ENCODE measurements at regions not wholly inside any gene's neighbourhood (a gene's known extent, or its start where the extent isn't known, plus 50 kb on each side); places are given as distances from the start of the nearest gene placed in this dataset.
"Not testable (repeated sequence)": the region's sequence is repeated elsewhere in the genome, so short reads cannot be mapped to it uniquely, and the experiment has no call there.

DNA sequence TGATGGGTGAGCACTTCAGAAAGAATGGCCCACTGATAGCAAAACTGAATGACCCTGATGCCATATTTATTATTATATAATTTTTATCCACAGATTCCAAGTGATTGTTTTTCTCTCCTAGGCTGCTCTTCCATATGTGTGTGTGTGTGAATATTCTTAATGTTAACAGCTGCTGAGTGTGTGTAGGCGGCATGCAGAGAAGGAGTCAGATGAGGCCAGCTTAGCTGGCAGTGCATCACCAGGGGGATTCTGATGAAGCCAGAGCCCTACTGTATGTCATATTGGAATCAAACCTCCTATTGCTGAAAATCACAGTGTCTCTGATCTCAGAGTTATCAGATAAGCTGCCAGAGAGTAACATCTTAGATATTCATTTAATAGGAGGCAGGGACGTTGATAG lies 177.1 kb downstream of the DMAC1 start:
- no peak for DNase-seq

- DNase-seq, result no peak
Measured at GRCh38 chr9:7615344-7615743, 184.2 kb downstream of the DMAC1 start.

GRCh38 chr9:7613931-7614330 lies 185.6 kb downstream of the DMAC1 start:
- DNase-seq, result peak; percentile 29

DNA sequence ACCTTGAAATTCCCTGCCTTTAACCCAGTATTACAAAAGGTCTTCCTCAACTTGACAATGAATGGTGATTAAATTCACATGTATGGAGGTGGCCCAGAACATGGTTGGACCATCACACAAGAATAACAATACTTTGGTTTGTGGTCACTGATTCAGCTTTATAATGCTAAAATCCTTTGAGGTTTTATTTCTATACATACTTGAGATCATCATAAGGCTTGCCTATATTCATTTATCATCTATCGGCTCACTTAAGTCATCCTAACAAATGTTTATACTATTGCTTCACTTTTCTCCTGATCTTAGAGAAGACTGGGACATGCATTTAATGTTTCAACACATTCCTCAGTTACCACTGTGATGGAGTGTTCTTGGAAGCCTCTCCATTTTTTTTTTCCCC lies 191.3 kb downstream of the DMAC1 start:
- DNase-seq, result no peak

DNA sequence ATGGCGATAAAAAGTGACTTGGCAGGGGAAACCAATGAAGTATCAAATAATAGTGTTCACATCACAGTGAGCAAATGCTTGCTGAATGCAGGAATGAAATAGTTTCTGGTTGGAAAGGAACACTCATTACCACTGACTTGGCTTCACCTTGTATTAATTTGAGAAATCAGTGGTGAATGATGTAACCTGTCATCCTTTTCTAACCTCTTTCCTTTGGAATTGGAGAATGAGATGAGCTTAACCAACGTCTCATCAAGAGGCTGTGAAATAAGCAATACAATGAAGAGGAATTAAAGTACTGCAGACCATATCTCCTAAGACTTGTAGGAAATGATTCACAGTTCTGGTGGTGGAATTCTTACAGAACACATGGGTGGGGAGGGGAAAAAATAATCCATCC lies 192.2 kb downstream of the DMAC1 start:
- DNase-seq, result no peak

DNA sequence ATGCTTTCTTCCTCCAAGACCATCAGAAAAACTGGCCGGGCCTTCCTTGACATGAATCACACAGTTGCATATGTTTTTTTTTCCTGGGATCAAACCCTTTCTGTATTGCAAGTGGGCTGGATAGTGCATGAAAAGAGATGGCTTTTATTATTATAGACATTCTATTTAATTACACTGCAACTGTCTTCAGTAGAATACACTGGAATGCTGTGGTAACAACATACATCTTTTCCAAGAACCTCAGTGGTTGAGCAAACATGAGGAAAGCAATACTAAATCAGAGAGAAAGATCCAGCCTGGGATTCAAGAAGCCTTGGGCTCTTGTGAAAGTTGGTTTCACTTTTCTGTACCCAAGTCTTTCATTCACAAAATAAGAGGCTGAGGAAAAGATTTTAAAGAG lies 193.0 kb downstream of the DMAC1 start:
- DNase-seq, result no peak

DNA sequence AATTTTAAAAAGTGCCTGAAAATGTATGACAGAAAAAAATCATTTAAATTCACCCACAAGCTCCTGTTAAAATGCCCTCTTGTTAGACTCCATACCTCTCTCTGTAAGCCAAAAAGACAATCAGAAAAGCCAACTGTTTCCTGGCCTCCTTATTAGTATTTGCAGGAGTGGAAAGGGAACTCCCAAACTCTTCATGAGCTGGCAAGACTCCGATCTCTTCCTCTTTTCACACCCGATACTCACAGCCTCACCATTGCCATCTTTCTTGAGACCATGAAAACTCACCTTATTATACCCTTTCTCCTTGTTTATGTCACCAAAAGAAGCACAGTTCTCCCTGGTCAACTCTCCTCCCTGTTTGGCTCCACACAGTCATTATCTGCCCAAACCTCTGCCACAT lies 197.8 kb downstream of the DMAC1 start:
- no peak for DNase-seq

- no peak for DNase-seq
Measured at GRCh38 chr9:7597716-7598115, 201.9 kb downstream of the DMAC1 start.

DNA sequence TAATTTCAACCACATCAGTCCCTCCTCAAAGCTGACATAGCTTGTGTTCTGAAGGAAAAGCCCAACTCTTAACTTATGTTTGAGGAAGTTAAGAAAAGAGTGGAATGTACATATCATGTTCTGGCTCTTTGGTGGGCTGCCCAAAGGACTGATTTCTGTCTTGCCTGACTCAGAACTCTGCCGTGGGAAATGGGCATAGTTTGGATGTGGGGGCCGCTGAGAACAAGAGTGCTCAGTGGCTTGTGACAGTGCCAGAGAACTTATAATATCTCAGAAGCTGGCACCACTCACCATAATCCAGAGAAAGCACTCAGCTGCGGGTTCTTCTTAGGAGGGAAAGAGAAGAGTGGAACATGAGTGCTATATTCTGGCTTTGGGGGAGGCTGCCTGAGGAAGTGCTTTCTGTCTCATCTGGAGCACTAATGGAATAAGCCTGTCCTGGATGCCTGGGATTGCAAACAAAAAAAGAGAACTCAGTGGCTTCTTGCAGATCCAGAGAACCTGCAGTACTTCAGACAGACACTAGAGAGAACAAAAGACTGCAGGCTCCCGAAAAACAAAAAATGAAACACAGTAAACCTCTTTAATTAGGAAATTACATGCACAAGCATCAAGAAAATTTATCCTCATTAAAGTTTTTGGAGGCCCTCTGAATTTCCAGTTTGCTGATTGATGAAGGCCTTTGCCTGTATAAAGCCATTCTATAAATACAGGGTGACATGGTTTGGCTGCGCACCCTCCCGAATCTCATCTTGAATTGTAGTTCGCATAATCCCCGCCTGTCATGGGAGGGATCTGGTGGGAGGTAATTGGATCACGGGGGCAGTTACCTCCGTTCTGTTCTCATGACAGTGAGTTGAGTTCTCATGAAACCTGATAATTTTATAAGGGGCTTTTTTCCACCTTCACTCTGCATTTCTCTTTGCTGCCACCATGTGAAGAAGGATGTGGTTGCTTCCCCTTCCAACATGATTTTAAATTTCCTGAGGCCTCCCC lies 207.0 kb downstream of the DMAC1 start:
- no peak for DNase-seq

DNA sequence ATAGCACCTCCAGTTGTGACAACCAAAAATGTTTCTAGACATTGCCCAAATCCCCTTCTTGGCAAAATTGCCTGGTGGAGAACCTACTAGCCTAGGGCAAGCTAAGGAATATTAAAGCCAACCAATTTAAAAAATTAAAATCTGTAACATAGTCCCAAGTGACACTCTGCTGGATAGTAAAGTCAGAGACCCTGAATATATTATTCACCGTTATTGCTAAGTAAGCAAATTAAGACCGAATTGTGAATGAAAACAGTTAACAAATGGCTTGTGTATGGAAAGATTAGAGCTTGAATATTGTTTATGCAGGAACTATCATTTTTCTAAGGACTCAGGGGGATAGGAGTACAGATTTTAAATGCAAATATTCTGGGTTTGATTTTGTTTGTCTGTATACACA lies 208.1 kb downstream of the DMAC1 start:
- DNase-seq, result no peak

DNA sequence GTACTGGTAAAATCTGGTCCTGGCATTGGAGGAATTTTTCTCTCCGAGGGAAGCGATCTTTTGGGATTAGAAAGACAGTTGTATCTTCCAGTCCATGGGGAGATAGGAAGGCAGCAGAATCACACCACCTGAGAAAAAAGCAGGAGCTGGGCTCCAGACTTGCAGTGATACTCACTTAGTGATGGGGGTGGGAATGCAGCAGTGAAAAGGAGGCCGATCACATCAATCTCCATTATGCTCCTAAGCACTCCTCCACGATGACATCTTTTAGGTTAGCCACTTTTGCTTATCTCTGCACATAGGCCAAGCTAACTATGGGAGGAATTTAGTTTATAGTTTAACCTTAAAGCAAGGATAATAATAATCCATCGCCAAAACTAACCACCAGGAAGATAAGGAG lies 219.0 kb downstream of the DMAC1 start:
- DNase-seq, result no peak

DNA sequence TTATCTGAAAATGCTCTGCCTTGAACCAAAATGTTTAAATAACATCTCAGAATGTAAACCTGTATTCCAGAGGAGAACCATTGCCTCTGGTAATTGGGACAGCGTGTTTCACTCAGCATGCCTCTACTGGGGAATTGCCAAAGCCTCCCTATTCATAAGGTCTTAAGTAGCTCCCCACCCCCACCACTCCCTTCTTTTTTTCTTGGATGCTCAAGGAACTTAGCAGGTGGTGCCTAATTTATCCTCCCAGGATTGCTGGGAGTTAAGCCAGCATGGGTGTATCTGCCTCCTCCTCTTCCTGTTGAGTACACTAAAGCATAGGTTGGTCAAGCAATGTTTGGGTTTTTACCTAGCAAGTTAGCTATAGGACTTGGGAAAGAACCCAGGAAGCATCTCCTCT lies 220.2 kb downstream of the DMAC1 start:
- DNase-seq, result no peak

DNA sequence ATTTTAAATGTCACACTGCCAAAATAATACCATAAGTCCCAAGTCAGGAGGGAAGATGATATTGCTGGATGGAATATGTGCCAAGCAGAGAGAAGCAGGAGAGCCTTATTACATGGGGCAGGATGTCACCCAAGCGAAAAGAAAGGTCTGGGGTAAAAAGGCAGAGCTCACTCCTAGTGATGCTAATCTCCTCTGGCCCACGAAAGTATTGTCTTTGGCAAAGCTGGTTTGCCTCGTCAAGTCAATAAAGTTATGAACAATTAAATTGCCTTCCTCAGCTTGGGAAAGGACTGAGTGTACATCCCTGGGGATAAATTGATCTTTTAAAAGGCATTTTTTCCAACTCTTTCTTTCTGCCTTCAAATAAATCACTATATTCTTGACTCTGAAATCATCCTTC lies 220.6 kb downstream of the DMAC1 start:
- no peak for DNase-seq

GRCh38 chr9:7570107-7570720 lies 229.4 kb downstream of the DMAC1 start:
- peak; percentile 59 for DNase-seq

- DNase-seq, result no peak
Measured at GRCh38 chr9:7567687-7568086, 231.9 kb downstream of the DMAC1 start.

DNA sequence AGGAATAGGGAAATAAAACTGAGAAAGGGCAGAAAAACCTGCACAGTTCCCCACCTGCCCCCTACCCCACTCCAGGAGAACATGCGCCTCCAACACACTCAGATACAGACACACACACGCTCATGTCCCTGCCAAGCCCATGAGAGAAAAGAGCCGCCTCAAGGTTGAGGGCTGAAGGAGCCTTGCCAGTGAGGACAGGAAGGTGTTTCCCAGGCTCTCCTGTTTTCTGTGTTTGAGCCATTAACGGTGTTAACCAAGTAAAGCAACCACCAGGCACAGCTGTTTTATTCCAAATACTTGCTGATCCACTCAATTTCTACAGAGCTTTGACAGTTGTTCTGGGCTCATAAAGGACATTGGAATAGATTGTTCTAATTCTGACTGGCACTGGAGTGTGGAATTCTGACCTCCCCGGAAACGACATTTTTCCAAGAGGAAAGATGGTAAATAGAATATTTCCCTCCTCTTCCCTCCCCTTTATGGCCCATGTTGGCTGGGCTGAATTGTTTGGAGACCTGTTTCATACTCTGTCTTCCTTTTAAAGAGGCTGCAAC lies 238.0 kb downstream of the DMAC1 start:
- no peak for DNase-seq

DNA sequence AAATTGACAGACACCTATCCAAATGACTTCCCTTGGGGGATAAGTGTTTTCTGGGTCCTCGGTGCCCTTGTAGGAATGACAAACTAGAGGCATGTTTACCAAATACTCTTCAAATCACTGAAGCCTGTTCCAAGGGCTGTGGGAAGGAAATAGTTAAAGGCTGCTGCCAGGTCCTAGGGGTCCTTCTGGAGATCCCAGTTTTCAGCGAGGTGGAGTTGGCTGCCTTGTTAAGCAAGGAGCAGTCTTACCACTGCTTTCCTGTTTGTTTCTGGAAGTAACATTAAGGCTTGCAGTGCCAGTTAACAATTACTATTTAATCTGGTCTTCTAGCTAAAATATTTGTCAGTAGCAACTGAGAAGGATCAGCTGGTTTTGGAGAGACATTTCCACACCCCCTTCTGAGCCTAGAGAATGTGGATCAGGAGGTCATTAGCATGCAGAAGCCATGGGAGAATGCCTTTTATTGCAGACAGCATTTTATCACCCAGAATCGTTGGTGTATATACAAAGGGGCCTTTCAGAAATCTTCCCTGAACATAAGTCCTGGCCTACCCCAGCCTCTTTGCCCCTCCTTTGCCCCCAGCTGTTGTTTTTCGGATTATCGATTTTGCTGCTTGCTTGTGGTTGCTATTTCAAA lies 238.8 kb downstream of the DMAC1 start:
- DNase-seq, result no peak

DNA sequence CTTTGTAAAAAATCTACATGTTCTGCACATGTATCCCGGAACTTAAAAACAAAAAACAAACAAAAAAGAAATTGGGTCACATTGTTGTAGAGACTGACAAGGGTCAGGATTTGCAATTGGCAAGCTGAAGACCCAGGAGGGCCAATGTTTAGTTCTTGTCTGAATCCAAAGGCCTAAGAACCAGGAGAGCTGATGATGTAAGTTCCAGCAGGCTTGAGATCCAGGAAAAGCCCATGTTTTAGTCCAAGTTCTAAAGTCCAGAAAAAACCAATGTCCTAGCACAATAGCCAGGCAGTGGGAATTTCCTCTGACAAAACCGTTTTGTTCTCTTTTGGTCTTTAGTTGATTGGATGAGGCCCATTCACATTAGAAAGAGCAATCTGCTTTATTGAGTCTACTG lies 244.9 kb downstream of the DMAC1 start:
- no peak for DNase-seq

- DNase-seq, result not testable (repeated sequence)
Measured at GRCh38 chr9:7552706-7553105, 246.9 kb downstream of the DMAC1 start.

DNA sequence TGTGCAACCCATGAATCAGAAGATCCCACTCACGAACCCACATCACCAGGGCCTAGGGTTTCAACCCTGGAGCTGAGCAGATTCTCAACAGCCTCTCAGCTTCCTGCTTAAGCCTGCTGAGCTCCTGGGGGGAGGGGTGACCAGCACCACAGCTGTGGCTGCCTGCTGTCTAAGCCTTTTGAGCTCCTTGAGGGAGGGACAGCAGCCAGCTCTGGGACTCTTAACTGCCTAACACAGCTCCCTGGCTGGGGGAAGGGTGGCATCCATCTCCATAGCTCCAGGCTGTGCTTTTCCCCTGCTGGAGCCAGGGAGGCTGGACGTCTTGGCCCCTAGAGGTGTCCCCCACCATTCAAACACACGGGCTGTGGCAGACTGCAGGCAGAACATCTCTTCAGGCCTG lies 250.3 kb downstream of the DMAC1 start:
- no peak for DNase-seq

DNA sequence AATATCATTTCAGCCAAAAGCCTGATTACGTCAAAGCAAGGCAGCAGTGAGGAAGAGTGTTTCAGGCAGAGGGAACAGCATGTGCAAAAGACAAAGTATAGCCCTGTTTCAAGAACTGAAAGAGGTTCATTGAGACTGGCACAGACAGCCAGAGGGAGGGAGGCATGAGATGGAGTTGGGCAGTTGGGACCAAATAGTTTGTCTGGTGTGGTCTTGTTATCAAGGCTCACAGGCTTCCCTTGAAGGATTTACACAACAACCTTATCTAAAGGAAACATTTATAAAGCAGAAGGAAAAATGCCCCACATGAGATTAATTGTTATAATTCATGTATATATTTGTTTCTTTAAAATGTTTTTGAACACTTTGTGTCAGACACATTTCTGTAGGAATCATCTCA lies 253.3 kb downstream of the DMAC1 start:
- no peak for DNase-seq

GRCh38 chr9:7545371-7546165 lies 254.0 kb downstream of the DMAC1 start:
- no peak for DNase-seq

- no peak for DNase-seq
Measured at GRCh38 chr9:7542693-7543092, 256.9 kb downstream of the DMAC1 start.

All from central memory CD4-positive, alpha-beta T cell (primary cell).